Ovary (tissue), 3 donors: ENCODE measurements at regions not wholly inside any gene's neighbourhood (a gene's known extent, or its start where the extent isn't known, plus 50 kb on each side); places are given as distances from the start of the nearest gene placed in this dataset.

ENCODE experiments used
- EP300 ChIP-seq: sonication (generic); formaldehyde crosslinking; IDR thresholded peaks from one replicate; pipeline ENCODE4 v1.6.1; 2017; ENCODE audit warnings: antibody characterized with exemption
- TF ChIP-seq, protein P1 (sequence below), 3 donors: fragments of 450-650 bp in 2 of 3; fragments of 200-600 bp in 1 of 3; IDR thresholded peaks; one replicate each; pipeline versions ENCODE4 v1.5.1 to v1.8.0; 2016 to 2022; ENCODE audit warnings: antibody characterized with exemption in 3 of 3, mild to moderate bottlenecking in 1 of 3
- donor health status: DM: no; HTN: no; CAD: no.

DNA sequence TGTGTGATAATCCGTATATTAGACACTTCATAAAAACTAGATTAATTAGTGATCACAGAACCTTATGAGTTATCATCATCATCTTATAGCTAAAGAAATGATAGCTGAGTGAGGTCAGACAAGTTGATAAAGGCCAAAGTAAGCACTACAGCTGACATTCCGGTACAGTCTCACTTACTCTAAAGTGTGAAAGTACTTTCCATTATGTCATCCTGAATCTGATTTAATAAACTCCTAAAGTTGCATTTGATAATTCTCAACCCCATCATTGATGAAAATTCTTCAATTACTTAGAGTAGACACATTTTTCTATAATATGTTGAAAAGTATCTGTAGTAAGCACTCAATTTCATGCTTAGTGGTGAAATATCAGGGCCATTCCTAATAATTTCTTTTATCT lies 385.2 kb upstream of the CHD6 start:
- no peak for TF ChIP-seq EP300
- TF ChIP-seq, protein P1, sequence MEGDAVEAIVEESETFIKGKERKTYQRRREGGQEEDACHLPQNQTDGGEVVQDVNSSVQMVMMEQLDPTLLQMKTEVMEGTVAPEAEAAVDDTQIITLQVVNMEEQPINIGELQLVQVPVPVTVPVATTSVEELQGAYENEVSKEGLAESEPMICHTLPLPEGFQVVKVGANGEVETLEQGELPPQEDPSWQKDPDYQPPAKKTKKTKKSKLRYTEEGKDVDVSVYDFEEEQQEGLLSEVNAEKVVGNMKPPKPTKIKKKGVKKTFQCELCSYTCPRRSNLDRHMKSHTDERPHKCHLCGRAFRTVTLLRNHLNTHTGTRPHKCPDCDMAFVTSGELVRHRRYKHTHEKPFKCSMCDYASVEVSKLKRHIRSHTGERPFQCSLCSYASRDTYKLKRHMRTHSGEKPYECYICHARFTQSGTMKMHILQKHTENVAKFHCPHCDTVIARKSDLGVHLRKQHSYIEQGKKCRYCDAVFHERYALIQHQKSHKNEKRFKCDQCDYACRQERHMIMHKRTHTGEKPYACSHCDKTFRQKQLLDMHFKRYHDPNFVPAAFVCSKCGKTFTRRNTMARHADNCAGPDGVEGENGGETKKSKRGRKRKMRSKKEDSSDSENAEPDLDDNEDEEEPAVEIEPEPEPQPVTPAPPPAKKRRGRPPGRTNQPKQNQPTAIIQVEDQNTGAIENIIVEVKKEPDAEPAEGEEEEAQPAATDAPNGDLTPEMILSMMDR (IDR thresholded peaks at IDR 0.05) = no peak
